H9 (cell line): ENCODE measurements at regions not wholly inside any gene's neighbourhood (a gene's known extent, or its start where the extent isn't known, plus 50 kb on each side); places are given as distances from the start of the nearest gene placed in this dataset.
"Not testable (repeated sequence)": the region's sequence is repeated elsewhere in the genome, so short reads cannot be mapped to it uniquely, and the experiment has no call there.

Source experiments
- DNase-seq: peaks from one replicate; pipeline ENCODE4 v3.0.0-alpha.2; 2017
- H2AFZ ChIP-seq: one replicate; pipeline ENCODE4 v1.6.1; 2013; ENCODE audit warnings: mild to moderate bottlenecking, low read length, control low read depth, moderate library complexity
- H2AK5ac ChIP-seq: 2 replicates; pipeline ENCODE4 v1.6.1; 2013; ENCODE audit warnings: low read length, control low read depth, mixed read lengths; ENCODE audit not compliant: insufficient read length
- H2BK120ac ChIP-seq: one replicate; pipeline ENCODE4 v1.6.1; 2013; ENCODE audit warnings: low read depth, mild to moderate bottlenecking, low read length, control low read depth, inconsistent platforms; ENCODE audit not compliant: poor library complexity, severe bottlenecking
- H2BK12ac ChIP-seq: 2 replicates; pipeline ENCODE4 v1.6.1; 2013; ENCODE audit warnings: low read length, control low read depth, mixed read lengths, low read depth; ENCODE audit not compliant: insufficient read length
- H2BK15ac ChIP-seq: 2 replicates; pipeline ENCODE4 v1.6.1; 2013; ENCODE audit warnings: low read depth, low read length, control low read depth
- H2BK20ac ChIP-seq: one replicate; pipeline ENCODE4 v1.6.1; 2013; ENCODE audit warnings: low read depth, mild to moderate bottlenecking, low read length, control low read depth, inconsistent platforms; ENCODE audit not compliant: poor library complexity, severe bottlenecking
- H2BK5ac ChIP-seq: 2 replicates; pipeline ENCODE4 v1.6.1; 2013; ENCODE audit warnings: low read length, control low read depth, mixed read lengths; ENCODE audit not compliant: insufficient read length
- H3K14ac ChIP-seq: 2 replicates; pipeline ENCODE4 v1.6.1; 2013; ENCODE audit warnings: low read length, control low read depth; ENCODE audit not compliant: insufficient read depth
- H3K18ac ChIP-seq: 2 replicates; pipeline ENCODE4 v1.6.1; 2013; ENCODE audit warnings: low read depth, mild to moderate bottlenecking, mixed read lengths, low read length, control low read depth; ENCODE audit not compliant: insufficient read length
- H3K23ac ChIP-seq: 2 replicates; pipeline ENCODE4 v1.6.1; 2013; ENCODE audit warnings: low read length, control low read depth, mixed read lengths, low read depth; ENCODE audit not compliant: insufficient read length
- H3K23me2 ChIP-seq: 2 replicates; pipeline ENCODE4 v1.6.1; 2013; ENCODE audit warnings: low read depth, mild to moderate bottlenecking, mixed read lengths, low read length, control low read depth; ENCODE audit not compliant: insufficient read length, poor library complexity, severe bottlenecking
- H3K27ac ChIP-seq: 2 replicates; pipeline ENCODE4 v1.5.1; 2013; ENCODE audit warnings: low read length, control low read depth, mixed read lengths, low read depth; ENCODE audit not compliant: insufficient read length
- H3K27me3 ChIP-seq: 2 replicates; pipeline ENCODE4 v1.6.1; 2013; ENCODE audit warnings: low read length, control low read depth, inconsistent platforms; ENCODE audit not compliant: insufficient read depth
- H3K4ac ChIP-seq: 2 replicates; pipeline ENCODE4 v1.6.1; 2013; ENCODE audit warnings: low read depth, mild to moderate bottlenecking, control low read depth, inconsistent platforms, low read length, moderate library complexity
- H3K4me1 ChIP-seq: 2 replicates; pipeline ENCODE4 v1.6.1; 2013; ENCODE audit warnings: low read length, control low read depth, inconsistent platforms; ENCODE audit not compliant: insufficient read depth
- H3K4me2 ChIP-seq: 2 replicates; pipeline ENCODE4 v1.6.1; 2013; ENCODE audit warnings: low read length, control low read depth, mixed read lengths; ENCODE audit not compliant: insufficient read length, insufficient read depth
- H3K56ac ChIP-seq: 2 replicates; pipeline ENCODE4 v1.6.1; 2013; ENCODE audit warnings: low read depth, mild to moderate bottlenecking, mixed read lengths, low read length, control low read depth; ENCODE audit not compliant: insufficient read length
- H3K79me1 ChIP-seq: 2 replicates; pipeline ENCODE4 v1.6.1; 2013; ENCODE audit warnings: low read depth, mild to moderate bottlenecking, moderate library complexity, low read length, control low read depth, inconsistent platforms; ENCODE audit not compliant: insufficient read depth, poor library complexity, severe bottlenecking
- H3K79me2 ChIP-seq: 2 replicates; pipeline ENCODE4 v1.6.1; 2013; ENCODE audit warnings: low read length, control low read depth, inconsistent platforms; ENCODE audit not compliant: insufficient read depth
- H3K9ac ChIP-seq: 2 replicates; pipeline ENCODE4 v1.6.1; 2013; ENCODE audit warnings: low read length, control low read depth, mixed read lengths; ENCODE audit not compliant: insufficient read length; ENCODE audit errors: extremely low read depth
- H3K9me3 ChIP-seq: one replicate; pipeline ENCODE4 v1.6.1; 2013; ENCODE audit warnings: low read depth, low read length, inconsistent platforms; ENCODE audit not compliant: control insufficient read depth
- H3T11ph ChIP-seq: one replicate; pipeline ENCODE4 v1.6.1; 2013; ENCODE audit warnings: mild to moderate bottlenecking, low read length, control low read depth, inconsistent platforms
- H4K20me1 ChIP-seq: one replicate; pipeline ENCODE4 v1.6.1; 2013; ENCODE audit not compliant: control insufficient read depth, insufficient read length, insufficient read depth
- H4K5ac ChIP-seq: 2 replicates; pipeline ENCODE4 v1.6.1; 2013; ENCODE audit warnings: low read depth, mild to moderate bottlenecking, mixed read lengths, low read length, control low read depth; ENCODE audit not compliant: insufficient read length
- H4K8ac ChIP-seq: replicated peaks from 2 replicates; pipeline ENCODE4 v1.6.1; 2013; ENCODE audit warnings: low read length, control low read depth, mixed read lengths, low read depth; ENCODE audit not compliant: insufficient read length
- H4K91ac ChIP-seq: 2 replicates; pipeline ENCODE4 v1.6.1; 2013; ENCODE audit warnings: low read depth, mild to moderate bottlenecking, moderate library complexity, mixed read lengths, low read length, control low read depth; ENCODE audit not compliant: insufficient read length
- H3K27ac Mint-ChIP-seq, 3 experiments: 2 replicates in 2 of 3; 3 replicates in 1 of 3; pipeline ENCODE4 v1.8.0; 2020 to 2021; ENCODE audit warnings: mixed read lengths in 3 of 3, mild to moderate bottlenecking in 1 of 3, moderate library complexity in 1 of 3
- H3K27me3 Mint-ChIP-seq: 2 replicates; pipeline ENCODE4 v1.8.0; 2021; ENCODE audit warnings: low read depth, mild to moderate bottlenecking, moderate library complexity, mixed read lengths
- H3K36me3 Mint-ChIP-seq, 3 experiments: 2 replicates in 2 of 3; 3 replicates in 1 of 3; pipeline ENCODE4 v1.8.0; 2020 to 2021; ENCODE audit warnings: low read depth in 3 of 3, mixed read lengths in 3 of 3; ENCODE audit not compliant: insufficient read depth in 1 of 3
- H3K4me1 Mint-ChIP-seq, 2 experiments: 2 replicates each; pipeline ENCODE4 v1.8.0; 2020; ENCODE audit warnings: mixed read lengths in 2 of 2
- H3K4me3 Mint-ChIP-seq, 2 experiments: 2 replicates in 1 of 2; 3 replicates in 1 of 2; pipeline ENCODE4 v1.8.0; 2020 to 2021; ENCODE audit warnings: mild to moderate bottlenecking in 2 of 2, mixed read lengths in 2 of 2, moderate library complexity in 1 of 2
- H3K9me3 Mint-ChIP-seq, 2 experiments: 2 replicates in 1 of 2; 3 replicates in 1 of 2; pipeline ENCODE4 v1.8.0; 2020; ENCODE audit warnings: mild to moderate bottlenecking in 2 of 2, mixed read lengths in 2 of 2, moderate library complexity in 1 of 2
- WGBS: extraction: QIAGEN DNeasy Blood & Tissue Kit; methylation state at CpG from one replicate; pipeline ENCODE4 v1.1.7; 2013; ENCODE audit warnings: missing lambda C conversion rate, low lambda C conversion rate, mixed read lengths; ENCODE audit not compliant: insufficient read length; ENCODE audit errors: extremely low coverage; 5-methylcytosine and 5-hydroxymethylcytosine counted together
- TF ChIP-seq, protein P1 (sequence below): fragments of 200-600 bp; sonication (generic); conservative IDR thresholded peaks from 3 replicates; pipeline ENCODE4 v1.8.0; 2021; ENCODE audit warnings: antibody characterized with exemption, mild to moderate bottlenecking

GRCh38 chr5:24005384-24005783, 498.0 kb downstream of the PRDM9 start:
- H3K4me1 Mint-ChIP-seq = peaks cover 0 to 2% of the 10 kb centered on the region in 2 experiments; a peak in 1 of 4 replicates
- no peak for DNase-seq
- no peak overlapping the region for H3T11ph ChIP-seq
- no peak overlapping the region for H3K27ac Mint-ChIP-seq
- TF ChIP-seq, protein P1, sequence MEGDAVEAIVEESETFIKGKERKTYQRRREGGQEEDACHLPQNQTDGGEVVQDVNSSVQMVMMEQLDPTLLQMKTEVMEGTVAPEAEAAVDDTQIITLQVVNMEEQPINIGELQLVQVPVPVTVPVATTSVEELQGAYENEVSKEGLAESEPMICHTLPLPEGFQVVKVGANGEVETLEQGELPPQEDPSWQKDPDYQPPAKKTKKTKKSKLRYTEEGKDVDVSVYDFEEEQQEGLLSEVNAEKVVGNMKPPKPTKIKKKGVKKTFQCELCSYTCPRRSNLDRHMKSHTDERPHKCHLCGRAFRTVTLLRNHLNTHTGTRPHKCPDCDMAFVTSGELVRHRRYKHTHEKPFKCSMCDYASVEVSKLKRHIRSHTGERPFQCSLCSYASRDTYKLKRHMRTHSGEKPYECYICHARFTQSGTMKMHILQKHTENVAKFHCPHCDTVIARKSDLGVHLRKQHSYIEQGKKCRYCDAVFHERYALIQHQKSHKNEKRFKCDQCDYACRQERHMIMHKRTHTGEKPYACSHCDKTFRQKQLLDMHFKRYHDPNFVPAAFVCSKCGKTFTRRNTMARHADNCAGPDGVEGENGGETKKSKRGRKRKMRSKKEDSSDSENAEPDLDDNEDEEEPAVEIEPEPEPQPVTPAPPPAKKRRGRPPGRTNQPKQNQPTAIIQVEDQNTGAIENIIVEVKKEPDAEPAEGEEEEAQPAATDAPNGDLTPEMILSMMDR = peak; percentile 56
- no peaks in the 10 kb centered on the region for H3K27me3 ChIP-seq
- no peak overlapping the region for H3K4me3 Mint-ChIP-seq
- H3K4me2 ChIP-seq = no peak overlapping the region
- no peaks in the 10 kb centered on the region for H3K23me2 ChIP-seq
- H3K9me3 Mint-ChIP-seq = peaks cover 4 to 8% of the 10 kb centered on the region in 2 experiments; a peak in 3 of 5 replicates
- no peak overlapping the region for H2BK20ac ChIP-seq
- no peak overlapping the region for H4K91ac ChIP-seq
- H3K9ac ChIP-seq = no peak overlapping the region
- no peak overlapping the region for H2BK5ac ChIP-seq
- H3K4ac ChIP-seq = no peak overlapping the region
- H3K4me1 ChIP-seq = no peaks in the 10 kb centered on the region
- no peaks in the 10 kb centered on the region for H3K79me2 ChIP-seq
- no peak overlapping the region for H3K18ac ChIP-seq
- no peak overlapping the region for H3K23ac ChIP-seq
- no peak overlapping the region for H3K27ac ChIP-seq
- H2AK5ac ChIP-seq = no peak overlapping the region
- H2BK12ac ChIP-seq = no peak overlapping the region
- no peaks in the 10 kb centered on the region for H3K79me1 ChIP-seq
- H4K5ac ChIP-seq = no peak overlapping the region
- H4K20me1 ChIP-seq = no peaks in the 10 kb centered on the region
- peaks cover 0 to 9% (median 0%) of the 10 kb centered on the region in 3 experiments; a peak in 2 of 7 replicates for H3K36me3 Mint-ChIP-seq
- no peak overlapping the region for H3K14ac ChIP-seq
- no peaks in the 10 kb centered on the region for H3K27me3 Mint-ChIP-seq
- H3K9me3 ChIP-seq = no peaks in the 10 kb centered on the region
- no peak overlapping the region for H2BK15ac ChIP-seq
- H4K8ac ChIP-seq = no peak overlapping the region
- H2AFZ ChIP-seq = no peak overlapping the region
- H2BK120ac ChIP-seq = no peak overlapping the region
- H3K56ac ChIP-seq = no peak overlapping the region

- H3K79me2 ChIP-seq, H2BK120ac ChIP-seq, H2BK15ac ChIP-seq, DNase-seq, H3K36me3 Mint-ChIP-seq, H3K27ac Mint-ChIP-seq, H3K4me2 ChIP-seq, H4K91ac ChIP-seq, H3K4ac ChIP-seq, H3K4me1 ChIP-seq, H3K27me3 Mint-ChIP-seq, H4K8ac ChIP-seq, H3K18ac ChIP-seq, H3T11ph ChIP-seq, H3K4me3 Mint-ChIP-seq, H4K5ac ChIP-seq, H2BK12ac ChIP-seq, H3K9me3 ChIP-seq, H4K20me1 ChIP-seq, H2BK5ac ChIP-seq, H3K4me1 Mint-ChIP-seq, H2AFZ ChIP-seq, H3K23ac ChIP-seq, H3K27ac ChIP-seq, H2AK5ac ChIP-seq, H3K79me1 ChIP-seq, H3K56ac ChIP-seq, H3K14ac ChIP-seq, H3K9ac ChIP-seq, H2BK20ac ChIP-seq, H3K9me3 Mint-ChIP-seq, H3K27me3 ChIP-seq, H3K23me2 ChIP-seq: not testable (repeated sequence)
- no CpG with 5 or more reads among the region's 10 CpGs for WGBS
Observed at GRCh38 chr5:24017710-24018109, 510.3 kb downstream of the PRDM9 start.
